DMS153 treated with DMSO at 0.1 percent for 48 hours (cell line): ENCODE measurements at regions not wholly inside any gene's neighbourhood (a gene's known extent, or its start where the extent isn't known, plus 50 kb on each side); places are given as distances from the start of the nearest gene placed in this dataset.

ENCODE experiments used
- DNase-seq: peaks from one replicate; lab custom pipeline; 2025; ENCODE audit not compliant: unreplicated experiment; lab: John Stamatoyannopoulos, UW

GRCh38 chr9:89744730-89745129 lies 139.9 kb downstream of the GADD45G start:
- DNase-seq: no peak

- DNase-seq: no peak
These were observed 141.0 kb downstream of the GADD45G start for GRCh38 chr9:89745601-89746376.

- DNase-seq: no peak
These were observed 141.7 kb downstream of the GADD45G start for GRCh38 chr9:89746385-89747116.

GRCh38 chr9:89747596-89747995 lies 142.8 kb downstream of the GADD45G start:
- DNase-seq: no peak

- DNase-seq: no peak
These were observed 143.3 kb downstream of the GADD45G start for GRCh38 chr9:89748021-89748670.

- no peak for DNase-seq
These were observed 144.2 kb downstream of the GADD45G start for GRCh38 chr9:89748831-89749499.

- DNase-seq: no peak
These were observed 144.8 kb downstream of the GADD45G start for GRCh38 chr9:89749500-89750116.

GRCh38 chr9:89750117-89750791 lies 145.4 kb downstream of the GADD45G start:
- DNase-seq: no peak

- no peak for DNase-seq
These were observed 146.4 kb downstream of the GADD45G start for GRCh38 chr9:89751079-89751825.

- DNase-seq: no peak
These were observed 147.3 kb downstream of the GADD45G start for GRCh38 chr9:89752154-89752553.

GRCh38 chr9:89753472-89754055 lies 148.8 kb downstream of the GADD45G start:
- no peak for DNase-seq

GRCh38 chr9:89754193-89754592 lies 149.4 kb downstream of the GADD45G start:
- DNase-seq: no peak

GRCh38 chr9:89755821-89756220 lies 151.0 kb downstream of the GADD45G start:
- peak; percentile 52 for DNase-seq

GRCh38 chr9:89756891-89757537 lies 152.2 kb downstream of the GADD45G start:
- no peak for DNase-seq

- no peak for DNase-seq
These were observed 153.1 kb downstream of the GADD45G start for GRCh38 chr9:89757776-89758528.

- DNase-seq: peak; percentile 86
These were observed 154.8 kb downstream of the GADD45G start for GRCh38 chr9:89759572-89759971.

- DNase-seq: no peak
These were observed 155.3 kb downstream of the GADD45G start for GRCh38 chr9:89760123-89760522.

- no peak for DNase-seq
These were observed 159.4 kb downstream of the GADD45G start for GRCh38 chr9:89764217-89764616.
